Endometrium (tissue), 2 donors: ENCODE measurements at regions not wholly inside any gene's neighbourhood (a gene's known extent, or its start where the extent isn't known, plus 50 kb on each side); places are given as distances from the start of the nearest gene placed in this dataset.

Experiments used
- FAIRE-seq: peaks from 2 replicates; lab custom pipeline; 2012; peaks lifted over from hg19 to GRCh38; lab: Jason Lieb, UNC
- donor health status: control.
- donor health status: control.

- FAIRE-seq, result no peak
Measured at GRCh38 chr6:74765486-74765885, 440.4 kb downstream of the COL12A1 start.

DNA sequence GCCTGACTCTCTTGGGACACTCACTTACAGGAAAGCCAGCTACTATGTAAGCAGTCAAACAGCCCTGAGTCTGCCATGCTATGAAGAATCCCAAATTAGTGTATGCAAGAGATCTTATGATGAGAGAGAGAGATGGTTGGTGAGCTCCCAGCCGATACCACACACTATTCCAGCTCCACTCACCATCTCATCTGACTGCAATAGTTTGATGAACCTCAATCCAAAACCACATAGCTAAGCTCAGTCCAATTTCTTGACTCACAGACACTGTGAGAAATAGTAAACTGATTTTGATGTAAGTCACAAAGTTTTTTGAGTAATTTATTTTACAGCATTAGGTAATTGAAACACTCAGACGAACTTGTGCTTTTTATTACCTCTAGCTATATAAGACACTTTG is 441.4 kb downstream of the COL12A1 start:
- no peak for FAIRE-seq

GRCh38 chr6:74762841-74763240 is 443.0 kb downstream of the COL12A1 start:
- FAIRE-seq, result no peak

DNA sequence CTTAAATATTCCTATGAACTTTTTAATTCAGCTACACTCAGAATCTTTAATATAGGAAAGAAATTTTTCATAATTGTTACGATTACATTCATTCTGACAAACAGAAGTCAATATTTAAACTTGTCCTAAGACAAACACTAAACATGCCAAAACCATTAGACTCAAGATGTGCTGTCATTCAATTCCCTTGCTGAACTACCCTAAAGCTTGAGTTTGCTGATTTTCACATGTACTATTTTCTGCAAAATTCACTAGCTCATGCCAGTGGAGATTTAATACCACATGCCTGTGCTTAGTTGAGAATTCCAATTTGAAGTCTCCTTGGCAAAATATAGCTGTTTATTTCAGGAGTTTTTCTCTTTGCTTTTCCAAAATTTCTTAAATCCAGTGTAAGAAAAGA is 448.0 kb downstream of the COL12A1 start:
- FAIRE-seq, result no peak

- no peak for FAIRE-seq
Measured at GRCh38 chr6:74756923-74757322, 448.9 kb downstream of the COL12A1 start.

- FAIRE-seq, result no peak
Measured at GRCh38 chr6:74755778-74756177, 450.1 kb downstream of the COL12A1 start.

GRCh38 chr6:74755196-74755595 is 450.7 kb downstream of the COL12A1 start:
- FAIRE-seq, result no peak

DNA sequence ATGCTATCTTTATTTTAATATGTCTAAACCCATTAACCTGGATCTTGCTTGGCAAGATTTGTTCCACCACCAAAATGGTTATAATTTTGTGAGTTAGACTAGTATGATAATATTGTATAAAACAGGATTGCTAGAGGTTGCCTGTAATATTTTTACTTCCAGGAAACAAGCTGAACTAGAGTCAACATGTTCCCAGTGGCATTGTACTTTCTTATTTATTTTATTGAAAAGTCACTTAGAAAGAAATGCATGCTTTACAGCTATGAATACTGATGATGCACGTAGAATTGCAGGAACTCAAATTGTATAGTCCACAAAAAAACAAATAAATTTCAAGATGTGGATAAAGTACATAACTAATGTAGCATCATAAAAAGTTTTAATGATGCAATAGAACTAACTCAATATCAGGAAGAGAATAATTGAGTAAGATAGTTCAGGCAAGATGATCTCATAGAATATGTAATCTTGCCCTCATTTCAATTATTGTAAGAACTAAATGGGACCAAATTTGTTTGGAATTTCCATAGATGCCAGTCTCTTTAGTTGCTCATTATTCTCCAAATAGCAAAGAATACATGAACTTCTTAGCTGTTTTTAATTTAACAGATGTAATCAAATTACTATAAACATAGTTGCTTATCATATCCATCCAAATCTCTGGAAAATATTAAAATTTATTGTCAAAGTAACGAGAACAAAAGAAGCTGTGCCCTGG is 451.8 kb downstream of the COL12A1 start:
- peak; percentile 35 for FAIRE-seq

DNA sequence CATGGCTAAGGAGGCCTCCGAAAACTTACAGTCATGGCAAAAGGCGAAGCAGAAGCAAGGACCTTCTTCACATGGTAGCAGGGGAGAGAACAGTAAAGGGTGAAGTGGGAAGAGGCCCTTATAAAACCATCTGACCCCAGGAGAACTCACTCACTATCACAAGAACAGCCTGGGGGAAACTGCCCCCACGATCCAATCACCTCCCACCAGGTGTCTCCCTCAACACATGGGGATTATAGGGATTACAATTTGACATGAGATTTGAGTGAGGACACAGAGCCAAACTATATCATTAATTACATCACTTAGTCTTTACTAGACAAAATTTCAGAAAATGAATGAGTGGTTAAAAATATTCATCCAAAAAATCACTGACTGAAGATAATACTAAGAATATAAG is 453.6 kb downstream of the COL12A1 start:
- no peak for FAIRE-seq

DNA sequence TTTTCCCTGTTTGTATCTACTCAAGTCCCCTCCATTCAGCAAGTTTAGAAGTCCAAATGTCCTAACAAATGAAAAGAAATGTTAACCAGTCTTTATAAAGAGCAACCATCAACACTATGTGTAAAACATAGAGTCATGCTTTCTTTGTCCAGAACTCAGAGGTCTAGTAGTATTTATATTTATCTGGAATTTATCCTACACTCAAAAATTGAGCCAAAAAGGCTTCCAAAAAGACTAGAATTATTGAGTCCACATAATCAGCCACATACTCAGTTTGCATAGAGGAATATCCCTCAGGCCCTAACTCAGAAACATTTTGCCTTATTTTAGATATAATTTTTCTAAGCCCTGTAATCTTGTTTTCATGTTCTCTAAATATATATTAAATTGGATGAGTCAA is 455.0 kb downstream of the COL12A1 start:
- FAIRE-seq, result no peak

- FAIRE-seq, result no peak
Measured at GRCh38 chr6:74749211-74750147, 456.4 kb downstream of the COL12A1 start.

DNA sequence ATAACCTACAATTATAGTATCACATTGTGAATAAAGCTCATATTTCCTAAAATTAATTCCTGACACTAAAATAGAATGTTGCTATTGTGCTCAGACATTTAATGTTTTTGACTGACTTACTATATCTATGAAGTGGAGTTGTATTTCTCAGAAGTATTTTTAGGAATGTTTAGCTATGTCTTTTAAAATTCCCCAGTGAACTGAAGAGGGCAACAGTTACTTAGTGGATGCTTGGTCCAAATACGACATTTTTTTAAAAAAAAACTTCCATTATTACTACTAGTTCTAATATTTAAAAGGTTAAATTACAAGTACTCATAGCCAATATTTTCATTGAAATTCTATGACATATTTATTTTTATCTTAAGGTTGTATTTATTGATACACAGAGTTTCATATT is 460.2 kb downstream of the COL12A1 start:
- no peak for FAIRE-seq

DNA sequence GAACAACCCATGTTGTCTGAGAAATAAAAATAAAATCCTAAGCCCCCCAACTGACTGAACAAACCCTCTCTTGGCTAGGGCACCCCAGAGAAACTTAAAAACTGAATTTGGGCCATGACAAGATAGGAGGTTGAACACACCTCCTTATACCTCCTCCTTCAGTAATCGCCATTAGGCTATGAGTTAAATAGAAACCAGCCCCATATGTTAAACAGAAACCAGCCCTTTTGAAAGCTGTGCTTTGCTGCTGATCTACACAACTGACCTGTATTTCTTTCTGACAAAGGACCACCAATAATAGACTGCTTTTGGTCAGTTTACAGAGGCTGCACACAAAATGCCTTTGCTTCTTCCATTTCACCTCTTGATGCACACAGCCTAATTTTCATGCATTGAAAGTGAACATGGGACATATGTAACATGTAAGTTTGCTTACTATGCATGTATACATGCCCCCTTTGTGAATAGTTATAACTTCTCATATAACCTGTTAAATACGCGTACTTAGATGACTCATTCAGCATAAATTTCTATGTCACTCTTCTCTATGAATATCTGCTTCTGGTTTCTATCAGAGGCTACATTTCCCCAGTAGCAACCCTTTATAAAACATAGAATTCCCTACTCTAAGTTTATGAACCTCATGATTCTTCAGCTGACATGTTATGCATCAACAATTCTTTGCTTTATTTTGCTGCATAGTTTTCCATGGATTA is 462.9 kb downstream of the COL12A1 start:
- FAIRE-seq, result no peak

DNA sequence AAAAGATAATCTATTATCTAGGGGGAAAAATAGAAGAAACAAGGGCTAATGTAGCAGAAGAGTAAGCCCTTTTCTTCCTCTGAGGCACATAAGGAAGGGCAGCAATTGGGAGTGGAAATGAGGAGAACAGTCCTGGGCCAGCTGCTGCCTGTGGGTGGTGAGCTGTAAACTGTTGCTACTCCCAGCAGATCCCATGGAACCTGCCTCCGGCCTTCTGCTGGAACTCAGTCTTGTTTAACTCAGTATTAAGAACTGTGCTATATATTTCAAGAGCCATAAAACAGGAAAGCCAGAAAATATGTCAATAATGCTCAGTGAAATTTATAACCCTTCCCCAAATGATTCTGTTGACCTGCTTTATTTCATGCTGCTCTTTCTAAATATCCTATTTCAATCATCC is 464.2 kb downstream of the COL12A1 start:
- no peak for FAIRE-seq

DNA sequence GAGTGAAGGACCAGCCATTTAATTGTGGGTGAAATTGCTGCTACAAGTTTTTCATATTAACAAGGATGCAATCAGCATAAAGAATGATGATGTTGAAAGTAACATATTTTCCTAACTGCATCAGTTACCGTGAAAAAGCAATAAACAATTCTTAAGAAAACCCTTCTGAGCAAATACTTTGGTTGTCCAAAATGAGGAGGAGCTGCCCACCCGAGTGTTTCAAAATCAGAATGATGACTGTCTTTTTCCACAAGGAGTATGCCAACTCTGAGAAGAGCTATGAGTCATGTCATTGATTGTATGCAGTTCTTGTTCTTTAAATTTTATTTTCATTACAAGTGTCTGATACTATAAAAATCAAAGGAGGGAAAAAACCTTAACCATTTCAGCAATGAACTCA is 470.5 kb downstream of the COL12A1 start:
- no peak for FAIRE-seq

GRCh38 chr6:74734901-74735300 is 471.0 kb downstream of the COL12A1 start:
- FAIRE-seq, result peak; percentile 82

DNA sequence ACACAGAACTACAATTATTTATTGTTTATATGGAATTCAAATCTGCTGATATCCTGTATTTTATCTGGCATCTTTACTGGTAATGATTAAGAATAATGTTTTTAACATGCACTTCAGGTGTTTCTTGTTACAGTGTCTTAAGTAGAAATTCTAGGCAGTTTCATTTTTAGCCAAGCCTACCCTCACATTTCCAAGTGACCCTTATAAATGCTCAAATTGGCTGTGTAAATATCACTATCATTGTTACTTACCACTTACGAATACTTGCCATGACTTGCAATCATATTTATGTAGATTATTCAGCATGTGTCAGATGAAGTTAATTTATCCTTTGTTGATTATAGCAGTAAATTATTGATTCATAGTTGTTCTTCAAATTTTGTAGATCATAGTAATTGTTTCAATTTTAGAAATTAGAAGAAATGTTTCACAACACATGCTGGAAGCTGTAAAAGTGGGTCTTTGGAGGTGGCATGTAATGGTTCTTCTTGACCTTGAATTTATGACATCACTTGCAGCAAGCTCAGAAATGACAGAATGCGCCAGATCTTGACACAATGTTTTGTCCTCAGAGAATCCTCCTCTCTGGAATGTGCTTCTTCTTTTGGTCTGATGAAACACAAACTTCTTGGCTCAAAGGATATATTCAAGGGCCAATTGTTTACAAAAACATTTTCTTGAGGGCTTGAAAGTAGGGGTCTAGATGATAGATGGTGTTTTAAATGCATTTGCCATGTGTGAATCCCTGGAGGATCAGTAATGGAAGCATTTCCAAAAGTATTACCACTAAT is 471.8 kb downstream of the COL12A1 start:
- no peak for FAIRE-seq

- FAIRE-seq, result no peak
Measured at GRCh38 chr6:74731931-74732330, 473.9 kb downstream of the COL12A1 start.

- FAIRE-seq, result no peak
Measured at GRCh38 chr6:74731204-74731603, 474.6 kb downstream of the COL12A1 start.

GRCh38 chr6:74720923-74721322 is 484.9 kb downstream of the COL12A1 start:
- no peak for FAIRE-seq

- no peak for FAIRE-seq
Measured at GRCh38 chr6:74717591-74717990, 488.3 kb downstream of the COL12A1 start.
